ENCODE measurements at regions not wholly inside any gene's neighbourhood (a gene's known extent, or its start where the extent isn't known, plus 50 kb on each side); places are given as distances from the start of the nearest gene placed in this dataset.
"Not testable (repeated sequence)": the region's sequence is repeated elsewhere in the genome, so short reads cannot be mapped to it uniquely, and the experiment has no call there.

DNA sequence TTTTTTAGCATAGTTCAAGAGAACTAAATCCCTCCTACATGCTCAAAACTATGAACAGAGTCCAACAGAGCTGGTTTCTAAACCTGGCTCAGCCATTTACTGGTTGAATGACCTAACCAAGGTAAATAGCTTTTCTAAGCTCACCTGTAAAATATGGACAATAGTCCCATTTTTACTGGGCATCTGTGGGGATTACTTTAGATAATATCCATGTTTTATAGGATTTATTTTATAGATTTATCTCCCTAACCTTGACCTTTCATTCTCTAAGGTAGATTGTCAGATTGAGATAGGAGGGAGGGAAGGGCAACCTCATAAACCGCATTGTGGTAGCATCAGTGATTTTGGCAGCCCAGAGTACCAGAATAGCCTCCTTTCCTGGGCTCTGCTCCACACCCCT lies 178.5 kb upstream of the TOX3 start:
- no peak for DNase-seq

DNA sequence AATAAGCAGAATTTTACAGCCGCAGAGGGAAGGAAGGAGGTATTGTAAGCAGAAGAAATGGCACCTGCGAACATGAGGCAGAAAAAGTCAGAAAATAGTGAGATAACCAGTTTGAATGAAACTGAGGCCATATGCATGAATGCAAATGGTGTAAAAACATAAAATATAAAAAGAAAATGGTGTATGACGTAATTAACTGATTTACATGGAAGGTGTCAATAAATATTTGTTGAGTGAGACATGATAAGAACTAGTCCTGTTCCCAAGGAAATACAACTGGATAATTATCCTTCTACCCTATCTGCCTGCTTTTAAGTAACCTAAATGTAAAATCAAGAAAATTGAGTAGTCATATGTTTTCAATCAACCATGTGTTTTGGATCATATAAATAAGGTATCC lies 178.1 kb upstream of the TOX3 start:
- no peak for DNase-seq

DNA sequence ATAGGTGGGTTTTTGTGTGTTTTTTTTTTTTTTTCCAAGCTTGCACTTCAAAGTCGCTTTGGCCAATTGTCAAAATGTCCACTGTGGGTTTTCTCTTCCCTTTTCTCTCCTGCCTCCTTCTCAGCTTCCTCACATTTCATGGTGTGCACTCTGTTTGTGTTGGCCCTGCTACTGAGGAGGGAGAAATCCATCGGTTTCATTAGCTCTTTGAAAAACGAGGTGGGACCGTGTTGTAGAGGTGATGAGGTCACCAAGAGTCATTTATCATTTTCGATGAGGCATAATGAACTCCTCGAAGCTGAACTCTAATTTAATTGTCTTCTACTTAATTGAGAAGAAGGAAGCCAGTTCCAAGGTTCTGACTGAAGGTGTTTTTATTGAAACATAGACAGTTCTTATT lies 174.4 kb upstream of the TOX3 start:
- DNase-seq, result no peak

DNA sequence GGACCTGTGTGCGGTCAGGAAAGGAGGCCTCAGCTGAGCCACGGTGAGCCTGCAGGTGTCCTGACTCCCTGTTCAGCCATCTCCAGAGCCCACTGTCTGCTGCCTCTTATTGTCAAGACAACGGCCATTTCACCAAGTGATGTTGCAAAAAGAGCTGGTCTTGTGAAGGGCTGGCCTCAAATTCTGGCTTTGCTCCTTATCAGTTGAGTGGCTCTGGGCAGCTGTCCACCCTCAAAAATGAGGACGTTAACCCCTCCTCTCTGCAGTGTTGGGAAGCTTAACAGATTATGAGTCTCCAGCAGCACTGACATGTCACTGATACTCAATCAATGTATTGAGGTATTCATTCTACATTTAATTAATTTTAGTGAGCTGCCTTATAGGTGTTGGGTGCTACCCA lies 171.1 kb upstream of the TOX3 start:
- no peak for DNase-seq

GRCh38 chr16:52713740-52714139 lies 166.8 kb upstream of the TOX3 start:
- no peak for DNase-seq

DNA sequence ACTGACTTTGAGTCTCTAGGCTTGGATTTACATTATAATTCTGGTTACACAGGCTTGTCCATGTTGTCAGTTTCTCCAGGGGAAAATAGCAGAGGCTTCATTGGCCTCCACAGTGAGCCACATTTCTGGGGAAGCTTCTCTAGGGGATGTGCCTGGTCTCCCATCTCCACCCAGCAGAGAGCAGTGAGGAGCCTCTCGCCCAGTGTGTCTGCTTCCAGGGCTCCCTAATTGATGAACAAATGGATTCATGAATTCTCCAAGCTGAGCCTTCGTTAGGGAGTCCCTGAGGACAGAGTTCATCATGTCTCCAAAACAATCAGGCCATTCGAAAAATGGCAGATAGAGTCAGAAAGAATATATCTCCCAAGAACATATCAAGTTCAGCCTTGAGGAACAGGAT lies 162.4 kb upstream of the TOX3 start:
- DNase-seq, result no peak

DNA sequence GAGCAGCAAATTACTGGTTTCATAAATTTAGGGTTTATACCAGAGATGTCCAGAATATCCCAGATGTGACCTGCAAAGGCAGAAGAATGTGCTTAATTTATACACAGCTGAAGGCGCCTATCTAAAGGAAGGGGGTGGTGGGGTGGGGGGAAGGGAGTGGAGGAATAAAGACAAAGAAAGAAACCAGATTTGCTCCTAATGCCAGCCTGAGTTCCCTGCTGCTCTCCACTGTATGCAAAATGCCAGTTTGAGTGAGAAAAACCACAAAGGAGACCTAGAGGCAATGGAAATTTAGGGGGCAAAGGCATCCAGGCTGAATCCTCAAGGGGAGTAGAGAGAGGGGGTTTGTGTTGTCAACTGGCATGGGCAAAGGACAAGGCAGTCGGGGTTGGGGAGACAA lies 161.5 kb upstream of the TOX3 start:
- no peak for DNase-seq

GRCh38 chr16:52707676-52708337 lies 160.9 kb upstream of the TOX3 start:
- DNase-seq, result no peak

GRCh38 chr16:52705122-52705521 lies 158.2 kb upstream of the TOX3 start:
- no peak for DNase-seq

GRCh38 chr16:52697971-52698370 lies 151.0 kb upstream of the TOX3 start:
- DNase-seq, result no peak

GRCh38 chr16:52696126-52696525 lies 149.2 kb upstream of the TOX3 start:
- no peak for DNase-seq

- DNase-seq, result no peak
Measured at GRCh38 chr16:52690468-52690867, 143.5 kb upstream of the TOX3 start.

- DNase-seq, result no peak
Measured at GRCh38 chr16:52680993-52681392, 134.1 kb upstream of the TOX3 start.

GRCh38 chr16:52677501-52677900 lies 130.6 kb upstream of the TOX3 start:
- DNase-seq, result no peak

DNA sequence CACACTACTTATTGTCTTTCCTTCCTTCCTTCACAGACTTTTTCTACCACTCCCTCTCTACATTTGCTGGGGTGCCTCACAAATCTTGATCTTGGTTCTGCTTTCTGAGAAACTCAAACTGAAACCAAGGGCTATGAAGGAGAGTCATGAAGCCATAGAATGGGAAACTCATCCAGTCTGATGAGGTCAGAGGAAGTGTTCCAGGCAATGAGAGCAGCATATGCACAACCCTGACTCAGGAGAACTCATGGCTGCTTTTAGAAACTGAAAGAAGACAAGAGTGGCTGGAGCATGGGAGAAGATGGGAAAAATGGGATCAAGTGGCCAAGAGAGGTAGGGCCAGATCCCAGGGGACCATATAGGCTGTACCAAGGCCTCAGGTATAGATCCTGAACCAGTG lies 130.0 kb upstream of the TOX3 start:
- DNase-seq, result no peak

- no peak for DNase-seq
Measured at GRCh38 chr16:52671590-52671989, 124.6 kb upstream of the TOX3 start.

GRCh38 chr16:52657924-52658323 lies 111.0 kb upstream of the TOX3 start:
- no peak for DNase-seq

- not testable (repeated sequence) for DNase-seq
Measured at GRCh38 chr16:52655916-52656315, 109.0 kb upstream of the TOX3 start.

DNA sequence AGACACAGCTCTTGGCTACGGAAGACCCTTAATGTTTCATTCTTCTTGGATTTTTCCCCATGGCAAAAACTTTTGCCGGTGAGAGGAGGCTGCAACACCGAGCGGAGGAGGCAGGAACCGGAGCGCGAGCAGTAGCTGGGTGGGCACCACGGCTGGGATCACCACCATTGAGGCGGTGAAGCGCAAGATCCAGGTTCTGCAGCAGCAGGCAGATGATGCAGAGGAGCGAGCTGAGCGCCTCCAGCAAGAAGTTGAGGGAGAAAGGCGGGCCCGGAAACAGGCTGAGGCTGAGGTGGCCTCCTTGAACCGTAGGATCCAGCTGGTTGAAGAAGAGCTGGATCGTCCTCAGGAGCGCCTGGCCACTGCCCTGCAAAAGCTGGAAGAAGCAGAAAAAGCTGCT lies 108.2 kb upstream of the TOX3 start:
- not testable (repeated sequence) for DNase-seq

GRCh38 chr16:52652033-52652432 lies 105.1 kb upstream of the TOX3 start:
- DNase-seq, result no peak

GRCh38 chr16:52650789-52651188 lies 103.8 kb upstream of the TOX3 start:
- no peak for DNase-seq

- no peak for DNase-seq
Measured at GRCh38 chr16:52650318-52650717, 103.4 kb upstream of the TOX3 start.

DNA sequence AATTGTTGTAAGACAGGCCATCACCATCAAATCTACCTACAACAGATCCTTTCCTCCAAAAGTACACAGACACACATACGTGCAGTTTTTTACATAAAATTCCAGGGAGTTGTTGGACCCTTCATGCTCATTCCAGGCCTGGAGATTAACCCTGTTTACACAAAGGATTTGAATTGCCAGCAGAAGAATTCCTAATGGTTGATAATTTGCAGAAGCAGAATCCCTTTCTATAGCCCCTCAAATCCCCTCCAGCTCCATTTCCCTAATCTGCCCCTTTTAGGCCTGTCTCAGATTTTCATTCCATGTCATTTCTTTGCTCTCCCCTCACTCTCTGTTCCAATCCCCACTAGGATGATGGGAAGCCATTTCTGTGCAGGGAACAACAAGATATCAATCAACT lies 102.9 kb upstream of the TOX3 start:
- DNase-seq, result no peak

GRCh38 chr16:52647588-52647987 lies 100.6 kb upstream of the TOX3 start:
- no peak for DNase-seq

DNA sequence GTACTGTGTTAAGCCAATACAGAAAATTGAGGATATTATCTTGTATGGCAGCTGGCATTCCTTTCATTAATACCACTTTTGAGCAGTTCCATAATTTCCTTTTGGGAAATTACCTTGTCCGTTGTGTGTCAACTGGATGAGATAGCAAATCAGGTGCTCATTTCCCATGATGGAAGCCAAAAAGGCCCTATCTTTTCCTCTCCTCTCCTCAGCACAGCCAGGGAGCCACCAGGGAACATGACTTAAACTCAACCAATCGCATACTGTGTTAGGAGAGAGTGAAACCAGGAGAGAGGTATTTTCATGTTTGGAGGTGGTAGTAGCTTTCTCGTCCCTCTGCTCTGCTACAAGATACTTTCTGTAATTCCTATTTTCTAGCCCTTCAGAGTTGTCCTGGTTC lies 96.1 kb upstream of the TOX3 start:
- DNase-seq, result no peak

- no peak for DNase-seq
Measured at GRCh38 chr16:52634528-52634927, 87.6 kb upstream of the TOX3 start.

Data from DMS 273 treated with DMSO at 0.1 percent for 48 hours (cell line).